ENCODE measurements at regions not wholly inside any gene's neighbourhood (a gene's known extent, or its start where the extent isn't known, plus 50 kb on each side); places are given as distances from the start of the nearest gene placed in this dataset.

DNA sequence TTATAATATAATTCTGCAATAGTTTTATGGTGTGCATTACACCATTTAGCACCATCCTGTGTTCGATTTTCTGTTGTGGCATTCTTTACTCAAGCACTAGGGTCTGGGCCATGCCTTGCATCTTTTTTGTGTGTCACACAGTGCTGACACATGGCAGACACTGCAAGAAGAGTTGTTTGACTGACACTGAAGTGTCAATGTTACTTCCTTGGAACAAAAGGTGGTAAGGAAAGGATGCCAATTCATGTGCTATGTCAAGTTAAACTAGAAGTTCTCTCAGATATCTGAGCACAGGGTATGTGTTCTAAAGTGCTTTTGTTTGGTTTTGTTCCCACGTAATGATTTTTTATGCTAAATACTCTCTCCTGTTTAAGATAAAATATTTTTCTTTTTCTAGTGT is 102.5 kb upstream of the UNC13C start:
- WGBS = 40% methylated on average over 1 of the region's 2 CpGs
- Histone ChIP-seq H3K4me1 (ENCODE audit: control insufficient read depth, insufficient read depth, low read depth, low read length) (no peaks in the 10 kb centered on the region), H2AFZ (ENCODE audit: low read depth, low read length) (no peak overlapping the region), H3K14ac (ENCODE audit: low read length in 2 of 2) (no peak overlapping the region), H2BK120ac (ENCODE audit: low read depth, low read length) (no peak overlapping the region), H4K8ac (ENCODE audit: low read length) (no peak overlapping the region), H3K27ac (ENCODE audit: low read length, poor library complexity, severe bottlenecking) (no peak overlapping the region), H3K79me1 (replicated peaks; ENCODE audit: low read length, poor library complexity, severe bottlenecking) (no peaks in the 10 kb centered on the region), H2BK5ac (ENCODE audit: low read depth, low read length, poor library complexity, severe bottlenecking) (no peak overlapping the region), H3K9me3 (ENCODE audit: control insufficient read depth, low read length) (no peaks in the 10 kb centered on the region), H2AK5ac (ENCODE audit: low read length, severe bottlenecking) (no peak overlapping the region), H3K36me3 (ENCODE audit: control insufficient read depth in 1 of 2, insufficient read depth in 2 of 2, low read depth in 1 of 2, low read length in 2 of 2) (no peaks in the 10 kb centered on the region), H3K4me3 (ENCODE audit: insufficient read depth in 1 of 2, low read depth in 1 of 2, low read length in 2 of 2) (no peak overlapping the region), H3K9ac (ENCODE audit: low read length) (no peak overlapping the region), H3K4me2 (ENCODE audit: low read length, poor library complexity, severe bottlenecking) (no peak overlapping the region), H3K18ac (ENCODE audit: low read depth in 1 of 2, low read length in 2 of 2) (no peak overlapping the region), H3K23ac (ENCODE audit: low read length in 2 of 2) (no peak overlapping the region), H4K91ac (ENCODE audit: low read length) (no peak overlapping the region), H3K4ac (ENCODE audit: low read depth in 1 of 2, low read length in 2 of 2) (no peak overlapping the region), H2BK15ac (ENCODE audit: low read depth, poor library complexity, severe bottlenecking) (no peak overlapping the region), H2BK12ac (ENCODE audit: low read length in 2 of 2) (no peak overlapping the region), H3K27me3 (ENCODE audit: control insufficient read depth in 1 of 2, insufficient read depth in 1 of 2, low read length in 2 of 2) (no peaks in the 10 kb centered on the region)
- DNase-seq = no peak

DNA sequence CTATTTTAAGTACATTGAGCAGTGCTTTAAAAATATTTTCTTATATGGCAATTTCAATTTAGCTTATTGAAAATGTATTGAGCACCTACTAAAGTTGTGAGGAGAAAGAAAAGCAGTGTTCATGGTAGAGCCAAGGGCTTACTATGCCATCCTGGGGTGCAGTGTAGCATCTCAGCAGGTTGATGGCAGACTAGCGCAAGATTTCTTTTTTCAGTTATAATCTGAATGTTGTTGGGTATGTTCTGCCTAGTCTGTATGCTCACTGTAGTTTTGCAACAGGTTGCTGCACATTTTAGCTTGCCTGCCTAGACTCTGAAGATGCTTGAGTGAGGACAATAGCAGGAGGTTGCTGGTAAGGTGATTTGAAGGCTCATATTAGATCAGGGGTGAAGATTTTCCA is 103.1 kb upstream of the UNC13C start:
- H2BK12ac ChIP-seq (ENCODE audit: low read length in 2 of 2) = no peak overlapping the region
- H3K14ac ChIP-seq (ENCODE audit: low read length in 2 of 2) = no peak overlapping the region
- no peaks in the 10 kb centered on the region for H3K79me1 ChIP-seq (replicated peaks; ENCODE audit: low read length, poor library complexity, severe bottlenecking)
- no peak overlapping the region for H3K4me3 ChIP-seq (ENCODE audit: insufficient read depth in 1 of 2, low read depth in 1 of 2, low read length in 2 of 2)
- H3K23ac ChIP-seq (ENCODE audit: low read length in 2 of 2) = no peak overlapping the region
- H2AK5ac ChIP-seq (ENCODE audit: low read length, severe bottlenecking) = no peak overlapping the region
- H3K27me3 ChIP-seq (ENCODE audit: control insufficient read depth in 1 of 2, insufficient read depth in 1 of 2, low read length in 2 of 2) = no peaks in the 10 kb centered on the region
- H3K36me3 ChIP-seq (ENCODE audit: control insufficient read depth in 1 of 2, insufficient read depth in 2 of 2, low read depth in 1 of 2, low read length in 2 of 2) = no peaks in the 10 kb centered on the region
- 93% methylated on average over 1 of the region's 1 CpG for WGBS
- H4K8ac ChIP-seq (ENCODE audit: low read length) = no peak overlapping the region
- H2BK15ac ChIP-seq (ENCODE audit: low read depth, poor library complexity, severe bottlenecking) = no peak overlapping the region
- no peak overlapping the region for H2BK5ac ChIP-seq (ENCODE audit: low read depth, low read length, poor library complexity, severe bottlenecking)
- H2BK120ac ChIP-seq (ENCODE audit: low read depth, low read length) = no peak overlapping the region
- H3K4me1 ChIP-seq (ENCODE audit: control insufficient read depth, insufficient read depth, low read depth, low read length) = no peaks in the 10 kb centered on the region
- no peak overlapping the region for H2AFZ ChIP-seq (ENCODE audit: low read depth, low read length)
- H3K27ac ChIP-seq (ENCODE audit: low read length, poor library complexity, severe bottlenecking) = no peak overlapping the region
- H3K4me2 ChIP-seq (ENCODE audit: low read length, poor library complexity, severe bottlenecking) = no peak overlapping the region
- H3K18ac ChIP-seq (ENCODE audit: low read depth in 1 of 2, low read length in 2 of 2) = no peak overlapping the region
- no peaks in the 10 kb centered on the region for H3K9me3 ChIP-seq (ENCODE audit: control insufficient read depth, low read length)
- H3K9ac ChIP-seq (ENCODE audit: low read length) = no peak overlapping the region
- H4K91ac ChIP-seq (ENCODE audit: low read length) = no peak overlapping the region
- DNase-seq = no peak
- H3K4ac ChIP-seq (ENCODE audit: low read depth in 1 of 2, low read length in 2 of 2) = no peak overlapping the region

DNA sequence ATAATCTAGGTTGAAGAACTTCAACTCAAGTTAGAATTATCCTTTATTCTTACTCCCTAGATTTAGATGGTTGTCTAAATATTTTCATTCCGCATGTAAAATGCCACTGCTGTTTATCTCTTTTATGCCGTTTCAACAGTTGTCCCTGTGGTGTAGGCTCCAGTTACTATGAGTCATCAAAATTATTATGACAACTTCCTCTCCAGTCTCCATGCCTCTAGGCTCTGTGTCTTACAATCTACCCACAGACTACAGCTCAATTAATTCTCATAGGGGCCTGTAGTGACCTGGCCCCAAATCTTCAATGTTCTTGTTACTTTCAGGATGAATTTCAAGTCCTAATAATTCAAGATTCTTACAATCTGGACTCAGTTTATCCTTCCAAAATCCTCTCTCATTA is 105.8 kb upstream of the UNC13C start:
- no peak overlapping the region for H2BK5ac ChIP-seq (ENCODE audit: low read depth, low read length, poor library complexity, severe bottlenecking)
- WGBS = 59% methylated on average over 2 of the region's 2 CpGs
- H3K36me3 ChIP-seq (ENCODE audit: control insufficient read depth in 1 of 2, insufficient read depth in 2 of 2, low read depth in 1 of 2, low read length in 2 of 2) = no peaks in the 10 kb centered on the region
- H2BK12ac ChIP-seq (ENCODE audit: low read length in 2 of 2) = no peak overlapping the region
- H3K27me3 ChIP-seq (ENCODE audit: control insufficient read depth in 1 of 2, insufficient read depth in 1 of 2, low read length in 2 of 2) = no peaks in the 10 kb centered on the region
- no peak overlapping the region for H3K4me2 ChIP-seq (ENCODE audit: low read length, poor library complexity, severe bottlenecking)
- H4K8ac ChIP-seq (ENCODE audit: low read length) = no peak overlapping the region
- H3K4me3 ChIP-seq (ENCODE audit: insufficient read depth in 1 of 2, low read depth in 1 of 2, low read length in 2 of 2) = no peak overlapping the region
- H4K91ac ChIP-seq (ENCODE audit: low read length) = no peak overlapping the region
- H3K9ac ChIP-seq (ENCODE audit: low read length) = no peak overlapping the region
- no peak overlapping the region for H3K27ac ChIP-seq (ENCODE audit: low read length, poor library complexity, severe bottlenecking)
- H2BK15ac ChIP-seq (ENCODE audit: low read depth, poor library complexity, severe bottlenecking) = no peak overlapping the region
- H3K23ac ChIP-seq (ENCODE audit: low read length in 2 of 2) = no peak overlapping the region
- no peak overlapping the region for H3K4ac ChIP-seq (ENCODE audit: low read depth in 1 of 2, low read length in 2 of 2)
- no peak overlapping the region for H3K14ac ChIP-seq (ENCODE audit: low read length in 2 of 2)
- H2AK5ac ChIP-seq (ENCODE audit: low read length, severe bottlenecking) = no peak overlapping the region
- H3K4me1 ChIP-seq (ENCODE audit: control insufficient read depth, insufficient read depth, low read depth, low read length) = no peaks in the 10 kb centered on the region
- no peak overlapping the region for H3K18ac ChIP-seq (ENCODE audit: low read depth in 1 of 2, low read length in 2 of 2)
- no peak overlapping the region for H2AFZ ChIP-seq (ENCODE audit: low read depth, low read length)
- no peak overlapping the region for H2BK120ac ChIP-seq (ENCODE audit: low read depth, low read length)
- no peak for DNase-seq
- H3K79me1 ChIP-seq (replicated peaks; ENCODE audit: low read length, poor library complexity, severe bottlenecking) = no peaks in the 10 kb centered on the region
- H3K9me3 ChIP-seq (ENCODE audit: control insufficient read depth, low read length) = no peaks in the 10 kb centered on the region

DNA sequence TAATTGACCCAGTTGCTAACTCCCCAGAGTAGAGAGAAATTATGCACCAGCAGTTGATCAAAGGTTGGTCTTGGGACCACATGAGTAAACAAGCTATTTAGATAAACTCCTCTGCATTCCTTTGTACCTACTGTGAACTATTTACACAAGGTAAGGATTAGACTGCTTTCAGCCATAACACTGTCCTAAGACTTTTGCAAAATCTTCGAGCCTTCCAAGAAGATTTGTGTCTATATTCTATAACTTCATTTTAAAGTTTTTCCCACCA is 108.5 kb upstream of the UNC13C start:
- H3K4me1 ChIP-seq (ENCODE audit: control insufficient read depth, insufficient read depth, low read depth, low read length) = no peaks in the 10 kb centered on the region

More for the DNA sequence above, 108.5 kb upstream of the UNC13C start:
- no peak overlapping the region for H2BK5ac ChIP-seq (ENCODE audit: low read depth, low read length, poor library complexity, severe bottlenecking)
- no peaks in the 10 kb centered on the region for H3K36me3 ChIP-seq (ENCODE audit: control insufficient read depth in 1 of 2, insufficient read depth in 2 of 2, low read depth in 1 of 2, low read length in 2 of 2)
- no peaks in the 10 kb centered on the region for H3K79me1 ChIP-seq (replicated peaks; ENCODE audit: low read length, poor library complexity, severe bottlenecking)
- no peak overlapping the region for H2BK15ac ChIP-seq (ENCODE audit: low read depth, poor library complexity, severe bottlenecking)
- no peak overlapping the region for H2AK5ac ChIP-seq (ENCODE audit: low read length, severe bottlenecking)
- H3K18ac ChIP-seq (ENCODE audit: low read depth in 1 of 2, low read length in 2 of 2) = no peak overlapping the region
- H3K9ac ChIP-seq (ENCODE audit: low read length) = no peak overlapping the region
- no peak overlapping the region for H3K14ac ChIP-seq (ENCODE audit: low read length in 2 of 2)
- no peak overlapping the region for H2BK120ac ChIP-seq (ENCODE audit: low read depth, low read length)
- no peak overlapping the region for H4K8ac ChIP-seq (ENCODE audit: low read length)
- no peak overlapping the region for H4K91ac ChIP-seq (ENCODE audit: low read length)
- no peak overlapping the region for H3K23ac ChIP-seq (ENCODE audit: low read length in 2 of 2)
- no peak overlapping the region for H3K27ac ChIP-seq (ENCODE audit: low read length, poor library complexity, severe bottlenecking)
- no peak overlapping the region for H2BK12ac ChIP-seq (ENCODE audit: low read length in 2 of 2)
- no peak overlapping the region for H3K4me3 ChIP-seq (ENCODE audit: insufficient read depth in 1 of 2, low read depth in 1 of 2, low read length in 2 of 2)
- no peak overlapping the region for H2AFZ ChIP-seq (ENCODE audit: low read depth, low read length)
- H3K9me3 ChIP-seq (ENCODE audit: control insufficient read depth, low read length) = no peaks in the 10 kb centered on the region
- no peak overlapping the region for H3K4ac ChIP-seq (ENCODE audit: low read depth in 1 of 2, low read length in 2 of 2)
- no peak overlapping the region for H3K4me2 ChIP-seq (ENCODE audit: low read length, poor library complexity, severe bottlenecking)
- WGBS = 29% methylated on average over 1 of the region's 1 CpG
- no peaks in the 10 kb centered on the region for H3K27me3 ChIP-seq (ENCODE audit: control insufficient read depth in 1 of 2, insufficient read depth in 1 of 2, low read length in 2 of 2)
- DNase-seq = no peak

Data from mesenchymal stem cell (in vitro differentiated cells and primary cell).